ENCODE measurements at regions not wholly inside any gene's neighbourhood (a gene's known extent, or its start where the extent isn't known, plus 50 kb on each side); places are given as distances from the start of the nearest gene placed in this dataset.

DNA sequence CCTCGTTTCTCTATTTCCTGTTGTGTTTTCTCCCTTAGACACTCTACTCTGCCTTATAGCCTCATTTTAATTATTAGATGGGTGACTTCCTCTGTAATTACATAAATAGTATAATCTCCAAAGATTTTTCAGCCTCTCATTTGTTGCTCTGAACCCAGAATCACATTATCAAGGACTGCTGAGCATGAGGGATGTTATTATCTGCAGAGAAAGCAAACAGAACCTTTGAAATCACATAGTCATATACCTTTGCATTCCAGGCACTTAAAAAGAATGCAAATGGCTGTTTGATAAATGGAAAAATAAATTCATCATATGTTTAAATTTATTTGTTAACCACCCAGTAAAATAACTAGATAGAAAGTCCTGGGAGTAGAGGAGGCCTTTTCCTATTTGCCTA, 305.1 kb upstream of the PPP1R2C start:
- no peaks in the 10 kb centered on the region for H3K27me3 ChIP-seq (ENCODE audit: control insufficient read depth, insufficient read depth, low read length)
- H3K36me3 ChIP-seq (ENCODE audit: control insufficient read depth, insufficient read depth, low read length): no peaks in the 10 kb centered on the region
- no peak overlapping the region for H3K9ac ChIP-seq (ENCODE audit: low read length)
- H3K4me1 ChIP-seq (ENCODE audit: control insufficient read depth, insufficient read depth, low read length): peaks cover 4% of the 10 kb centered on the region
- no peak overlapping the region for H3K27ac ChIP-seq (ENCODE audit: low read depth, low read length)
- H3K4me3 ChIP-seq (ENCODE audit: low read length): no peak overlapping the region

DNA sequence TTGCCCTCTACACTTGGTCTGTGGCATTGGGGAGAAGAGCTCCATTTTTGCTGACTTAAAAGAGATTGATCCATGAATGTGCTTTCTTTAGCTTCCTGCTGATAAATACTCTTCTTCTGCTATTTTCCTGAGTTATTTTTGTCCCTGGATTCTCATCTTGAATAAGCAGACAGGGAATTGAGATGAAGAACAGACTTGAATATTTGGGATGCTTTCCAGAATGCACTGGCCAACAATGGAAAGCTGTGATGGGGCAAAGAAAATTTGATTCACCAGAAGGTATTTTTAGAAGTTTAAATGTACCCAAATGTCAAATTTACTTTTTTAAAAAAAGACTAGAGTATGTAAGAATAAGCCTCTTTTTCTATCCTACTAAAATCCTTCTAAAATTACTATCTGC, 309.9 kb upstream of the PPP1R2C start:
- no peak overlapping the region for H3K4me3 ChIP-seq (ENCODE audit: low read length)
- no peak overlapping the region for H3K27ac ChIP-seq (ENCODE audit: low read depth, low read length)
- H3K36me3 ChIP-seq (ENCODE audit: control insufficient read depth, insufficient read depth, low read length): no peaks in the 10 kb centered on the region
- H3K9ac ChIP-seq (ENCODE audit: low read length): no peak overlapping the region
- H3K27me3 ChIP-seq (ENCODE audit: control insufficient read depth, insufficient read depth, low read length): no peaks in the 10 kb centered on the region
- peaks cover 4% of the 10 kb centered on the region for H3K4me1 ChIP-seq (ENCODE audit: control insufficient read depth, insufficient read depth, low read length)

DNA sequence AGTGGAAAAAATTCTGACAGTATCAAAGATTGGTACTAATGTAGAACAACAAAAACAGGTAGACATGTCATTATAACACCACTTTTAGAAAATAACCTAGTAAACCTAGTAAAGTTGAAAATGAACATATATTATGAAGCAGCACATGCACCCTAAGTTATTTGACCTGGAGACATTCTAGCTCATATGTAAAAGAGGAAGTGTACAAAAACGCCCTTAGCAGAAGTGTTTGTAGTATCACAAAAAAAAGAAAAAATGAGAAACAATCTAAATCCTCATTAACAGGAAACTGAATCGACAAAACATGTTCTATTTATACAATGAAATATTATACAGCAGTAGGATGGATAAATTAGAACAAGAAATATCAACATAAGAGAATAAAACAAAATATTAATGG, 318.9 kb upstream of the PPP1R2C start:
- no peaks in the 10 kb centered on the region for H3K36me3 ChIP-seq (ENCODE audit: control insufficient read depth, insufficient read depth, low read length)
- H3K27ac ChIP-seq (ENCODE audit: low read depth, low read length): no peak overlapping the region
- no peak overlapping the region for H3K9ac ChIP-seq (ENCODE audit: low read length)
- H3K4me1 ChIP-seq (ENCODE audit: control insufficient read depth, insufficient read depth, low read length): no peaks in the 10 kb centered on the region
- H3K4me3 ChIP-seq (ENCODE audit: low read length): no peak overlapping the region
- H3K27me3 ChIP-seq (ENCODE audit: control insufficient read depth, insufficient read depth, low read length): no peaks in the 10 kb centered on the region

DNA sequence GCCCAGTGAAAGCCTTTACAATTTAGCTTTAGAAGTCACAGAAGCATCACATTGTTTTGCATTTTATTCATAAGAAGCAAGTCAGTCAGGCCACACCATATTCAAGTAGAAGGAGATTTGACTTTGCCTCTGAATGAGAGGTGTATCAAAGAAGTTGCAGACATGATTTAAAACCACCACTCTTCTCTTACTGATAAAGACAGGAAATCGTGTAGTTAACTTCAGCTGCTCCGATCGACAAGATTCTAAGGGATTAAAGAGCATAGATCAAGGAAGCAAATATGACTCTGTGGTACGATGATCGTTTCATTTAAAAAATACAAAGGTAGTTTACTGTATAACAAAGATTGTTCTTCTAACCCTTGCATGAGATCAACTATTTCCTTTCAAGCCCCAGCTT, 328.0 kb upstream of the PPP1R2C start:
- H3K27ac ChIP-seq (ENCODE audit: low read depth, low read length): no peak overlapping the region
- H3K36me3 ChIP-seq (ENCODE audit: control insufficient read depth, insufficient read depth, low read length): no peaks in the 10 kb centered on the region
- no peak overlapping the region for H3K9ac ChIP-seq (ENCODE audit: low read length)
- no peak overlapping the region for H3K4me3 ChIP-seq (ENCODE audit: low read length)
- H3K27me3 ChIP-seq (ENCODE audit: control insufficient read depth, insufficient read depth, low read length): no peaks in the 10 kb centered on the region
- no peaks in the 10 kb centered on the region for H3K4me1 ChIP-seq (ENCODE audit: control insufficient read depth, insufficient read depth, low read length)

DNA sequence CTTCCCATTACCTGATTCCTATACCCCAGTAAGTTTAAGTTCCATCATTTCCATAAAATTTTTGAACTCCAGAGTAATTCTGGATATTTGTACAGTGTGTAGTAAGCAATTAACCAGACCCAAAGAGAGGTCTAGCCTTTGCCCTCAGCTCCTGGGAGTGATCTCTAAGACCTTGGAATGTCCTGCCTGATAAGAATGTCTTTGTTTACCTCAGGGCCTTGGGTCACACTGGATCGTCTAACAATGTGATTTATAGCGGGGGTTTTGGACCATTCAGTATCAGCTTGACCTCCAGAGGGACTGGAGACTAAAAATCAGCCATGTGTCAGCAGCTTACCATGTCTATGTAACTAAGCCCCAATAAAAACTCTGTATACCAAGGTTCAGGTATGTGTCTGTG, 330.9 kb upstream of the PPP1R2C start:
- Histone ChIP-seq H3K27ac (ENCODE audit: low read depth, low read length) (no peak overlapping the region), H3K4me3 (ENCODE audit: low read length) (no peak overlapping the region), H3K9ac (ENCODE audit: low read length) (no peak overlapping the region), H3K27me3 (ENCODE audit: control insufficient read depth, insufficient read depth, low read length) (no peaks in the 10 kb centered on the region), H3K4me1 (ENCODE audit: control insufficient read depth, insufficient read depth, low read length) (no peaks in the 10 kb centered on the region), H3K36me3 (ENCODE audit: control insufficient read depth, insufficient read depth, low read length) (no peaks in the 10 kb centered on the region)

DNA sequence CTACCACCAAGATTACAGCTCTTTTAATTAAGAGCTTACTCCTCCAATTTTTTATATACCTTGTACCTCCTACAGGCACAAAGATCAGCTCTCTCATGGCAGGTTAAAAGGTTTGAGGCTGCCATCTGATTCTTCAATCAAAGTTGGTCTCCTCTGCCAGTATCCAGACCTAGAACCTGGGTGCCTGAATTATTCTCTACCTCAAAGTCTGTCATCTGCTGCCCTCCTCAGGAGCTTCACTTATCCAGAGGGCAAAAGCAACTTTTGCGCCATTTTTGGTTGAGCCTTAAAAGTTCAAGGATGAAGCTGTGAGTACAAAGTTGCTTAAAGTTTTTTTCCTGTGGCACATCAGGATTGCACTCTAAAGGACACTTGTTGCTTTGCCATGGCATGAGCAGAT, 343.7 kb upstream of the PPP1R2C start:
- H3K27ac ChIP-seq (ENCODE audit: low read depth, low read length): no peak overlapping the region
- no peak overlapping the region for H3K9ac ChIP-seq (ENCODE audit: low read length)
- no peaks in the 10 kb centered on the region for H3K4me1 ChIP-seq (ENCODE audit: control insufficient read depth, insufficient read depth, low read length)
- H3K4me3 ChIP-seq (ENCODE audit: low read length): no peak overlapping the region
- no peaks in the 10 kb centered on the region for H3K36me3 ChIP-seq (ENCODE audit: control insufficient read depth, insufficient read depth, low read length)
- no peaks in the 10 kb centered on the region for H3K27me3 ChIP-seq (ENCODE audit: control insufficient read depth, insufficient read depth, low read length)

DNA sequence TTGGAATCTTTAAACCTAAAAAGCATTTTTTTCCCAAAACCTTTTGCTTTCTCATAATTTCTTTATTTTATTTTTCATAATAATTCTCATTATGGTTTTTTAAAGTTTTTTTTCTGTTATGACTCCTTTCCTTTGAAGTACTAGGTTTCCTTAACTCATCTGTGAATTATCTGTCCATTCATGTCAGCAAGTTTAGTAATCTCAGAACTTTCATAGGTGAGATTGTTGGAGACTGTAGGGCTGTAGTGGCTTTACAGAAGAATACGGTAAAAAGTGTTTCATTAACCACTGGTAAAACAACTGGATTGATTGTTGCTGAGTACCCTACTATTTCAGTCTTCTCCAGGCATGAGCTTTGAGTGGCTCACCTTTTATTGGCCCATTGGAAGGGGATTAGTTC, 361.7 kb upstream of the PPP1R2C start:
- Histone ChIP-seq H3K36me3 (ENCODE audit: control insufficient read depth, insufficient read depth, low read length) (no peaks in the 10 kb centered on the region), H3K9ac (ENCODE audit: low read length) (no peak overlapping the region), H3K27me3 (ENCODE audit: control insufficient read depth, insufficient read depth, low read length) (no peaks in the 10 kb centered on the region), H3K27ac (ENCODE audit: low read depth, low read length) (no peak overlapping the region), H3K4me3 (ENCODE audit: low read length) (no peak overlapping the region), H3K4me1 (ENCODE audit: control insufficient read depth, insufficient read depth, low read length) (no peaks in the 10 kb centered on the region)

DNA sequence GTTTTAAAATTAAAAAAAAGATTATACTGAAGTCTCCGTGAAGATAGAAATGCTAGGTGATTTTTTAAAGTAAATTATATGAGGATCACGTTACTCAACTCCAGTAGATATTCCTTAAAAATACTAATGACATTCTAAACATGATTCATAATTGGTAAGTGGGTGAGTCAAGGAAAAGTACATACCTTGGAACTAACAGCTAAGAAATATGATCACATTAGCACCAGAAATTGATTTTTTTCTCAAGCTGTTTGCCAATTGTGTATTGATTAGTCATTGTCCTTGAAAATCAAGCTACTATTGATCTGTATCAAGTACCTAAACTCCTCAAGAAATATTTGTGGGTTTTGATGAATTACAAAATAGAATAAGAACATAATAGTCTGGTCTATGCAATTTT, 362.6 kb upstream of the PPP1R2C start:
- Histone ChIP-seq H3K4me3 (ENCODE audit: low read length) (no peak overlapping the region), H3K4me1 (ENCODE audit: control insufficient read depth, insufficient read depth, low read length) (no peaks in the 10 kb centered on the region), H3K27ac (ENCODE audit: low read depth, low read length) (no peak overlapping the region), H3K36me3 (ENCODE audit: control insufficient read depth, insufficient read depth, low read length) (no peaks in the 10 kb centered on the region), H3K9ac (ENCODE audit: low read length) (no peak overlapping the region), H3K27me3 (ENCODE audit: control insufficient read depth, insufficient read depth, low read length) (no peaks in the 10 kb centered on the region)

DNA sequence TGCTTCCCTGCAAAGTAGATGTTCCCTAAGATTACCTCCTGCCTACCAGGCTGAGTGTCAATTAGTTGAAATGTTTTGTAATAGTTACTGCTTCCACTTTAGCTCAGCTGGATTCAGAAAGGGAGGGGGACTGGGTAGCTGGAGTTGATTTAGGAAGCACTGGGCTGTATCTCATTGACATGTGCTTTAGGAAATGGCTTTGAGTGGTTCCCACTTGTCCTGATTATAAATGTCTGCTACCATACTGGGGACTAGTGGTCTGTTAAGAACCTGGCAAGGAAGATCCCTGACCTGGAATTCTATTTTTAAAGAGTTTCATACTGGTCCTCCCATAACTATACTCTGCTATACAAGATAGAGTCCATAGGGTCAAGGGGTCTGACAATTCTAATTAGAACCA, 363.9 kb upstream of the PPP1R2C start:
- Histone ChIP-seq H3K4me1 (ENCODE audit: control insufficient read depth, insufficient read depth, low read length) (no peaks in the 10 kb centered on the region), H3K9ac (ENCODE audit: low read length) (no peak overlapping the region), H3K4me3 (ENCODE audit: low read length) (no peak overlapping the region), H3K27ac (ENCODE audit: low read depth, low read length) (no peak overlapping the region), H3K27me3 (ENCODE audit: control insufficient read depth, insufficient read depth, low read length) (no peaks in the 10 kb centered on the region), H3K36me3 (ENCODE audit: control insufficient read depth, insufficient read depth, low read length) (no peaks in the 10 kb centered on the region)

DNA sequence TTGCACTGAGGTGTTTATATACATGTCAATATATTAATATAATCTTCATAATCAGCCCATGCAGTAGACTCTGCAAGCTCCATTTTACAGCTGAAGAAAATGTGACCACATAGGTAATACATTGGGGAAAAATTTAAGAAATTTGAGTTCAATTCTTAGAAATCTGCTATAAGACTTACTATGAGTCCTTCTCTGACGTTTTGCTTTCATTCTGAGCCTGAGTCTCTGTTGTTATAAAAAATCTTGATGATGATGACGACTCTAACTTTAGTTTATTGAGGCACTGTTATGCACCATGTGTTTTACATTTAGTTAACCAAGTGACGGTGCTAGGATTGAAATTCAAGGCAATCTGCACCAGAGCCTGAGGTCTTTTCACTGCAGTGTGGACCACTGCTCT, 370.3 kb upstream of the PPP1R2C start:
- Histone ChIP-seq H3K4me1 (ENCODE audit: control insufficient read depth, insufficient read depth, low read length) (no peaks in the 10 kb centered on the region), H3K36me3 (ENCODE audit: control insufficient read depth, insufficient read depth, low read length) (no peaks in the 10 kb centered on the region), H3K4me3 (ENCODE audit: low read length) (no peak overlapping the region), H3K27ac (ENCODE audit: low read depth, low read length) (no peak overlapping the region), H3K9ac (ENCODE audit: low read length) (no peak overlapping the region), H3K27me3 (ENCODE audit: control insufficient read depth, insufficient read depth, low read length) (no peaks in the 10 kb centered on the region)

DNA sequence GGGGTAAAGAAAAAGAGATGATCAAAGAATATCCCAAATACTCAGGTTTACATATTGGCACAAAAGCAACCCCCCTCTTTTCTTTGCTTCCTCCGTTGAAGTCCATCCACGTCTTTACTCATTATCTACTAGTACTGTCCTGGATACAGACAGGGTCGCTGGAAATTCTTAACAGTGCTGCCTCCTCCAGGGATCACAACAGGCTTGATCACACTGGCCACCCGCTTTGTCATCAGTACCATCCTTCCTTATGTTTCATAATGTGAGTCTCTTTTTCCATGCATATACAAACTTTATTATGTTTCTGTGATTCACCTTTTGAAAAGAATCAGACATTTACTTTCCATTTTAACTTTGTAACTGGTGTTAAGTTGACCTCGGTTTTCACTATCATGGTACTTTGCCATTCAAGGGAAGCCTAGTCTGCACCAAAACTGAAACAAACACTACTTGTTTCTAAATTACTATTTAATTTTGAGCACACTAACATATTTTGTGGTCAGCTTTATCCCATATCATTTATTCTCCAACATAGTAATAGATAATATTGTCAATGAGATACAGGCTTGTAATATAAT, 387.5 kb upstream of the PPP1R2C start:
- Histone ChIP-seq H3K36me3 (ENCODE audit: control insufficient read depth, insufficient read depth, low read length) (no peaks in the 10 kb centered on the region), H3K9ac (ENCODE audit: low read length) (no peak overlapping the region), H3K27me3 (ENCODE audit: control insufficient read depth, insufficient read depth, low read length) (no peaks in the 10 kb centered on the region), H3K4me3 (ENCODE audit: low read length) (no peak overlapping the region), H3K4me1 (ENCODE audit: control insufficient read depth, insufficient read depth, low read length) (no peaks in the 10 kb centered on the region), H3K27ac (ENCODE audit: low read depth, low read length) (no peak overlapping the region)

DNA sequence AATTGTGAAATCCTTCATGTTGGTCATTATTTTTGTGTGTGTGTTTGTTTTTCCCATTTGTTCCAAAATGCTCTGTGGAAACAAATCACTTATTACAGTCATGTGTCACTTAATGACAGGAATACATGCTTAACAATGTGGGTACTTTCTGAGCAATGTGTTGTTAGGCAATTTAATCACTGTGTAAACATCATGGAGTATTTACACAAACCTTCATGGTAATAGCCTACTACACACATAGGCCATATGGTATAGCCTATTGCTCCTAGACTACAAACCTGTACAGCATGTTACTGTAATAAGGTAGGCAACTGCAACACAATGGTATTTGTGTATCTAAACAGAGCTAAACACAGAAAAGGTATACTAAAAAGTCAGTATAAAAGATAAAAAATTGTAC, 388.9 kb upstream of the PPP1R2C start:
- H3K4me3 ChIP-seq (ENCODE audit: low read length): no peak overlapping the region
- no peaks in the 10 kb centered on the region for H3K36me3 ChIP-seq (ENCODE audit: control insufficient read depth, insufficient read depth, low read length)
- no peaks in the 10 kb centered on the region for H3K27me3 ChIP-seq (ENCODE audit: control insufficient read depth, insufficient read depth, low read length)
- no peaks in the 10 kb centered on the region for H3K4me1 ChIP-seq (ENCODE audit: control insufficient read depth, insufficient read depth, low read length)
- no peak overlapping the region for H3K9ac ChIP-seq (ENCODE audit: low read length)
- no peak overlapping the region for H3K27ac ChIP-seq (ENCODE audit: low read depth, low read length)

DNA sequence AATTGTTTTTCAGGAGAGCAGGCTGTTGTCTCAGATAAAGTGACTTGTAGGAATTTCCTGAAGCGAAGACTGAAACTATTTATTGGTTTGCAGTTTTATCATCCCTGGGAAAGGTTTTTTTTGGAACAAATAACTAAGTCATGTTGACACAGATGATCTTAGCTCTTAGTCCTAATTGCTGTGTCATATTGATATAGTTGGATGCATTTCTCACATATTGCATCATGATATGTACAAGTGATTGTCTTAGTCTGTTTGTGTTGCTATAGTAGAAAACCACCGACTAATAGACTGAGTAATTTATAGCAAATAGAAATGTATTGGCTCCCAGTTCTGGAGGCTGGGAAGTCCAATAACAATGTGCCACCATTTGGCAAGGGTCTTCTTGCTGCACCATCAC, 397.5 kb upstream of the PPP1R2C start:
- H3K9ac ChIP-seq (ENCODE audit: low read length): no peak overlapping the region
- no peak overlapping the region for H3K4me3 ChIP-seq (ENCODE audit: low read length)
- H3K27ac ChIP-seq (ENCODE audit: low read depth, low read length): no peak overlapping the region
- H3K4me1 ChIP-seq (ENCODE audit: control insufficient read depth, insufficient read depth, low read length): no peaks in the 10 kb centered on the region
- no peaks in the 10 kb centered on the region for H3K36me3 ChIP-seq (ENCODE audit: control insufficient read depth, insufficient read depth, low read length)
- no peaks in the 10 kb centered on the region for H3K27me3 ChIP-seq (ENCODE audit: control insufficient read depth, insufficient read depth, low read length)
